Activated T-helper 1 cell treated with anti-CD3 and anti-CD28 coated beads, Interleukin-12 subunit alpha, Interleukin-12 subunit beta, Interleukin-2, Interleukin-4 antibody, amounts not matched to agents 30 ng/mL and 10 ng/mL and 1 ng/mL, durations not matched to agents 14 hours and 24 hours and 36 hours (primary cell): ENCODE measurements at regions not wholly inside any gene's neighbourhood (a gene's known extent, or its start where the extent isn't known, plus 50 kb on each side); places are given as distances from the start of the nearest gene placed in this dataset.
"Not testable (repeated sequence)": the region's sequence is repeated elsewhere in the genome, so short reads cannot be mapped to it uniquely, and the experiment has no call there.

Source experiments
- DNase-seq: peaks from one replicate; pipeline ENCODE4 v3.0.0; 2021; ENCODE audit warnings: low spot score
- H3K27ac Mint-ChIP-seq: one replicate; pipeline ENCODE4 v1.8.0; 2021; ENCODE audit warnings: mild to moderate bottlenecking, mixed read lengths
- H3K27me3 Mint-ChIP-seq: one replicate; pipeline ENCODE4 v1.8.0; 2022; ENCODE audit warnings: mild to moderate bottlenecking, moderate library complexity, mixed read lengths; ENCODE audit not compliant: insufficient read depth
- H3K36me3 Mint-ChIP-seq: one replicate; pipeline ENCODE4 v1.8.0; 2021; ENCODE audit warnings: low read depth, mixed read lengths
- H3K4me1 Mint-ChIP-seq: one replicate; pipeline ENCODE4 v1.8.0; 2021; ENCODE audit warnings: low read depth, mixed read lengths
- H3K4me3 Mint-ChIP-seq: one replicate; pipeline ENCODE4 v1.8.0; 2021; ENCODE audit warnings: mild to moderate bottlenecking, moderate library complexity, mixed read lengths
- H3K9me3 Mint-ChIP-seq: one replicate; pipeline ENCODE4 v1.8.0; 2021; ENCODE audit warnings: mixed read lengths
- intact Hi-C: fragments of 100-400 bp; cut with micrococcal nuclease; formaldehyde crosslinking; loops from one replicate; pipeline ENCODE4 v1.15.1; 2024

DNA sequence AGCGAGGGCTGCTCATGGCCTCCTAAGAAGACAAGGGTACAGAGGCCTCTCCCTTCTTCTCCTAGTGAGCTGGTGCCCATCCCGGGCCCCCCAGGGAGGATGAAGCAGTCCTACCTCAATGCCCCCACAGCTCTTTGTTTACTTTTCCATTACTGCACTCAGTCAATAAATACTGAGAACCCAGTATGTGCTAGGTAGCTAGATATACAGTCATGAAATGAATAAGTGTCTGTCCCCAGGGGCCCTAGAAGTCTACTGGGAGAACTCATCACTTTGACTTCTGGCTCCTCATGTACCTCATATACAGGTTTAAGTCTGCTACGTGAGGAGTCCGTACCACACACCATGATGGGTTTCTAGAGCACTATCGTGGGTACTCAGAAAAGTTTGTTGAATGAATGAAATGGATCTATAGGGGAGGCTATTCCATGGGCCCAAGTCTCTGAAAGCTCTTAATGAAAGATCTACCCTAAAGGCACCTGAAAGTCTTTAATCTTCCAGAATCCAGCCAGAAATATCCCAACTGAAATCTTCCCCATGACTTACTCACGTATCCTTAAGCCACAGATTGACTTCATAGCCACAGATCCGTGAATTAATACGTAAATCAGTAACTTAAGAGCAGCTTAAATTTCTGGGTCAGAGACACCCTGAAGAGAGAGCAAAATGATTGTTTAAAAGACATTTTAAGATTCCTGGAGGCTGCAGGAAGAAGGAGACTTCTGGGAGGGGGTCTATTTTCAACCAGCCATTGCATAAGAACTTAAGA lies 51.6 kb upstream of the POMP start:
- Mint-ChIP-seq H3K9me3 (no peaks in the 10 kb centered on the region), H3K27me3 (peaks cover 3% of the 10 kb centered on the region), H3K4me1 (peaks cover 28% of the 10 kb centered on the region), H3K36me3 (peaks cover 2% of the 10 kb centered on the region), H3K27ac (no peak overlapping the region), H3K4me3 (no peak overlapping the region)
- no peak for DNase-seq
- intact Hi-C loops: no loop called here

DNA sequence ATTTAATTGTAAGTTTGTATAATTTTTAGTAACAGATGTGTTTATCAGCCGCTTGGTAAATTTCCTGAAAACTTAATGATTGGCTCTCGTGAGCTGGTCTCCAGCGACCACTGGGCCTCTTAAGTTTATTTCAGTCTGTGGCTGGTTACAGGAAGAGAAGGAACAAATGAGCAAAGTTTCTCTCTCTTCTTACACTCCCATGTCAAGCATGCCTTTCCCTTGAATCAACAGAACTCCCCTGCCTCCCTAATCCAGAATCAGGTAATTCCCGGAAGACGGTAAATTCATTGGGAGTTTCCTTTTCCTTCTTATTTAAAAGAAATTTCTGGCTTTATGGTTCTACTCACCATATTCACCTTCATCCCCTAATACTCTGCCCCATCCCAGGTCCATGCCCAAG lies 52.5 kb upstream of the POMP start:
- H3K27me3 Mint-ChIP-seq: peaks cover 3% of the 10 kb centered on the region
- peaks cover 19% of the 10 kb centered on the region for H3K4me1 Mint-ChIP-seq
- H3K36me3 Mint-ChIP-seq: peaks cover 2% of the 10 kb centered on the region

DNA sequence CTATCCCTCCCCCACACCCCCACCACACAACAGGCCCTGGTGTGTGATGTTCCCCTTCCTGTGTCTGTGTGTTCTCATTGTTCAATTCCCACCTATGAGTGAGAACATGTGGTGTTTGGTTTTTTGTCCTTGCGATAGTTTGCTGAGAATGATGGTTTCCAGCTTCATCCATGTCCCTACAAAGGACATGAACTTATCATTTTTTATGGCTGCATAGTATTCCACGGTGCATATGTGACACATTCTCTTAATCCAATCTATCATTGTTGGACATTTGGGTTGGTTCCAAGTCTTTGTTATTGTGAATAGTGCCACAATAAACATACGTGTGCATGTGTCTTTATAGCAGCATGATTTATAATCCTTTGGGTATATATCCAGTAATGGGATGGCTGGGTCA lies 53.8 kb upstream of the POMP start:
- H3K36me3 Mint-ChIP-seq, H3K4me1 Mint-ChIP-seq, DNase-seq, H3K27ac Mint-ChIP-seq, H3K27me3 Mint-ChIP-seq, H3K9me3 Mint-ChIP-seq, H3K4me3 Mint-ChIP-seq, intact Hi-C loops: not testable (repeated sequence)

More for the DNA sequence above, 52.5 kb upstream of the POMP start:
- Mint-ChIP-seq H3K4me3 (no peak overlapping the region), H3K27ac (no peak overlapping the region), H3K9me3 (no peaks in the 10 kb centered on the region)
- intact Hi-C loops: no loop called here
- DNase-seq: no peak

DNA sequence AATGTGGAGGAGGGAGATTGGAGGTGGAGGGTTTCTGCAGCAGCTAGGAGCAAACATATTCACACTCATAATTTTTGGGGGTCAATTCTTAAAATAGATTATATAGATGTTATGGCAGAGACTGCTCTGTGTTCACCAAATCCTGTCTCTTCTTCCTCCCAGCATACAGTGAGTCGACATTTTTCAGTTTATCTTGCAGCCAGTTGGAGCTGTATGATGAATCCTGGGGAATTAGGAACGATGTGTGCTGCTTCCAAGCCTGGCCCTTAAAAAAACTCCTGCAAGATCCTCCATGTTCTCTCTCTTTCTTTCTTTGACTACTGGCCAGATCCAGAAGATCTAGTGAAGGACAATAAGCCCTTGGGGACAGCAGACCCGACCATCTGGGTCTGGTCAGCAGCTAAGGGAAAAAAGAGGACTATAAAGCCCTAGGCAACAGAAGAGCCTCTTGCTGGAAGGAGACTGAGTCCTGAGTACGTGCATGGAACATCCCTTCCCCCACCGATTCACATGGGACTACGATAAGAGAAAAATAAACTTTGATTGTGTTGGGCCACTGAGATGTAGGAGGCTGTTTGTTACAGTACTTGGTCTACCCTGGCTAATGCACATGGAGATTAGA lies 55.8 kb upstream of the POMP start:
- Mint-ChIP-seq H3K27ac (no peak overlapping the region), H3K4me3 (no peak overlapping the region), H3K9me3 (no peaks in the 10 kb centered on the region), H3K27me3 (peaks cover 3% of the 10 kb centered on the region), H3K36me3 (no peaks in the 10 kb centered on the region), H3K4me1 (no peaks in the 10 kb centered on the region)
- DNase-seq: no peak
- intact Hi-C loops: no loop called here

DNA sequence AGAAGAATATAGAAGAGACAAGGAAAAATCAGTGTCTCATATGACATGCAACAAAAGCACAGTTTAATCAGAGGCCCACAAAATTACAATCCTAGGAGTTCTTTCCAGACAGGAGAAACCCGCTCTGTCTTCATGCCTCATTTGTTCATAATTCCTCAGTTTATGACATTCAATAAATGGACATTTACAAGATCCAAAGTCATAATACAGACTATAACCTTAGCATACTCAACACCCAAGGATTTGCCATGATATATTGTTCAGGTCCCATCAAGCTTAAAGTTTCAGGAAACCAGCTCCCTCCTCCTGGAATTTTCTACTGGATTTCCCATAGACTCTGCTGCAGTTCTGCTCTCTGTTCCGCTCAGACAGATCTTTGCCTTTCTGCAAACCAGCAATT lies 56.4 kb upstream of the POMP start:
- Mint-ChIP-seq H3K4me1 (no peaks in the 10 kb centered on the region), H3K9me3 (no peaks in the 10 kb centered on the region), H3K27ac (no peak overlapping the region), H3K27me3 (peaks cover 3% of the 10 kb centered on the region), H3K4me3 (no peak overlapping the region), H3K36me3 (no peaks in the 10 kb centered on the region)
- intact Hi-C loops: no loop called here
- DNase-seq: no peak

DNA sequence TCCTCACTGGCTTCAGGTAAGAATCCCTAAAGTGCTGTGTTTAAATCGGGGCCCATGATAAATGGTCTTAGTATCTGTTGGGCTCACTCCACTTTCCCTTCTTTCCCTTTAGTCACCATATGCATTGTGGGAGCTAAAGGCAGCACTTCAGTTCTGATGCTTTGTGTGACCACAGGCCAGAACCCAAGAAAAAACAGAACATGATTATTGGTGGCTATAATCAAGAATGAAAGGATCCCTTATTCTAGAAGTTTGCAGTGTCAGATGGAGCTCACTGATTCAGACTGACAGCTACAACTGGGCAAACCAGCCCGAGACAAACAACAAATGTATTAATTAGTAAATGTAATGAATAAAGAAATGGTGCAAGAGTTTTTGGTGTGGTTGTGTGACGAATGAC lies 57.3 kb upstream of the POMP start:
- Mint-ChIP-seq H3K9me3 (no peaks in the 10 kb centered on the region), H3K4me1 (no peaks in the 10 kb centered on the region), H3K27ac (no peak overlapping the region), H3K36me3 (no peaks in the 10 kb centered on the region), H3K27me3 (peaks cover 3% of the 10 kb centered on the region), H3K4me3 (no peak overlapping the region)
- intact Hi-C loops: no loop called here
- no peak for DNase-seq

DNA sequence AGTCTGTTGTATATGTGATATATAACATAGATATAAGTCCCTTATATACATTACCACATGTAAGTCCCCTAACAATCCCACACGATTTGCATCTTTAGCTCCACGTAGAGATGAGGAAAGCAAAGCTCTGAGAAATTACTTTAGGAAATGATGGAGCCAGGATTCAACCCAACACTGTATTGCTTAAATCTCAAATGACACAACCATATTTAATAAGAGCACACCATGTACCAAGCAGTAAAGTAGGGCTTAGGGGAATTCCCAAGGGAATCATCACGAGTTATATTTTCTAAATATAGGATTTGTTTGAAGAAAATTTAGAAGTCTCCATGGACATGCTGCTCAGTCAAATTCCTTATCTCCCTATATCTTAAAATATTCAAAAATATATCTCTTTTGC lies 61.3 kb upstream of the POMP start:
- Mint-ChIP-seq H3K4me3 (no peak overlapping the region), H3K36me3 (no peaks in the 10 kb centered on the region), H3K9me3 (no peaks in the 10 kb centered on the region), H3K27ac (no peak overlapping the region), H3K4me1 (no peaks in the 10 kb centered on the region), H3K27me3 (peaks cover 10% of the 10 kb centered on the region)
- no peak for DNase-seq
- intact Hi-C loops: no loop called here

DNA sequence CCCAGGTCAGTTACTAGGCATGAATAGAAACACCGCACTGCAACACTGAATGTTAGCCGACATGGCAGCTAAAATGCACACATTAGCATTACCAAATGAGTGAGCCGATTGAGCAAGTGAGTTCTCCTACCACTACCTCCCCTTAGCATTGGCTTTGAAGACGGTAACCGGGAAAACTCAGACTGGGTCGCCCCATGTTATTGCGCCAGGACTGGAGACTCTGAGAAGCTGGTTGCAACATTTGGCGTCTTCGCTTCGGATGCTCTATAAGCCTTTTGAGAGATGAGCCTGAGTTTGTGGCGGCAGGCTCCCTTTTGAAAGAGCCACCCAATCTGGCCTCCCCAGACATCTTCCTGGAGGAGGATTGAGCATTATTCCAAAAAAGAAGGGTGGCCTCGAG lies 68.5 kb upstream of the POMP start:
- Mint-ChIP-seq H3K4me3 (no peak overlapping the region), H3K9me3 (no peaks in the 10 kb centered on the region), H3K36me3 (no peaks in the 10 kb centered on the region), H3K27me3 (peaks cover 9% of the 10 kb centered on the region), H3K27ac (no peak overlapping the region), H3K4me1 (peaks cover 3% of the 10 kb centered on the region)
- no peak for DNase-seq
- intact Hi-C loops: no loop called here

DNA sequence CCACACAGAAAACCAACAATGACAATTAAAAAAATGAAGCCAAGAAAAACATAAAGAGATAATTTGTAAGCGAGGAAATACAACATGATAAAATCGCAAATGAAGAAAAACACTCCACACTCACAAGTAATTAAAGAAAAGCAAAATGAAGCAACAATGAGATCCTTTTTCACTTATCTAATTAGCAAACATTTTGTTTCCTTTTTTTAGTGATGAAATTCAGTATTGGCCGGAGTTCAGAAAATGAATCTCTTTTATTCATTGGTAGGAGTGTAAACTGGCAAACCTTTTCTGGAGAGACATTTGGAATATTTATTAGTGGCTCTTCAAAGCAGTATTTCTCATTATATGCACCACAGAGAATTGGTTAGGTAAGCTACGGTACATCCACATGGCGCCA lies 70.6 kb upstream of the POMP start:
- no peak overlapping the region for H3K4me3 Mint-ChIP-seq
- H3K27me3 Mint-ChIP-seq: peaks cover 5% of the 10 kb centered on the region
- H3K36me3 Mint-ChIP-seq: no peaks in the 10 kb centered on the region
- intact Hi-C loops: no loop called here
- peaks cover 10% of the 10 kb centered on the region for H3K4me1 Mint-ChIP-seq
- DNase-seq: no peak
- H3K9me3 Mint-ChIP-seq: no peaks in the 10 kb centered on the region
- H3K27ac Mint-ChIP-seq: no peak overlapping the region

DNA sequence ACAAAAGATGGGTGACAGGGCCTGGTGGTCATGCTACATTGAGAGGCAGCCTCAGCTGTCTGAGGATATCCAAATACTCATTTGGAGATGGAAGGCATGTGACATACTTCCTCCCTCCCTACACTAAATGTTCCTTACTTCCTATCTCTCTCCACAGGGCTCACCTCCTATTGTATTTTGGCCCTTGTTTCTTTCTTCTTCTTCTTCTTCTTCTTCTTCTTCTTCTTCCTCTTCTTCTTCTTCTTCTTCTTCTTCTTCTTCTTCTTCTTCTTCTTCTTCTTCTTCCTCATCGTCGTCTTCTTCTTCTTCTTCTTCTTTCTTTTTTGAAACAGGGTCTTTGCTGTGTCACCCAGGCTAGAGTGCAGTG lies 71.8 kb upstream of the POMP start:
- no peak overlapping the region for H3K4me3 Mint-ChIP-seq
- intact Hi-C loops: no loop called here
- DNase-seq: no peak
- H3K9me3 Mint-ChIP-seq: no peaks in the 10 kb centered on the region
- no peak overlapping the region for H3K27ac Mint-ChIP-seq
- H3K36me3 Mint-ChIP-seq: no peaks in the 10 kb centered on the region
- peaks cover 5% of the 10 kb centered on the region for H3K27me3 Mint-ChIP-seq
- H3K4me1 Mint-ChIP-seq: peaks cover 19% of the 10 kb centered on the region

DNA sequence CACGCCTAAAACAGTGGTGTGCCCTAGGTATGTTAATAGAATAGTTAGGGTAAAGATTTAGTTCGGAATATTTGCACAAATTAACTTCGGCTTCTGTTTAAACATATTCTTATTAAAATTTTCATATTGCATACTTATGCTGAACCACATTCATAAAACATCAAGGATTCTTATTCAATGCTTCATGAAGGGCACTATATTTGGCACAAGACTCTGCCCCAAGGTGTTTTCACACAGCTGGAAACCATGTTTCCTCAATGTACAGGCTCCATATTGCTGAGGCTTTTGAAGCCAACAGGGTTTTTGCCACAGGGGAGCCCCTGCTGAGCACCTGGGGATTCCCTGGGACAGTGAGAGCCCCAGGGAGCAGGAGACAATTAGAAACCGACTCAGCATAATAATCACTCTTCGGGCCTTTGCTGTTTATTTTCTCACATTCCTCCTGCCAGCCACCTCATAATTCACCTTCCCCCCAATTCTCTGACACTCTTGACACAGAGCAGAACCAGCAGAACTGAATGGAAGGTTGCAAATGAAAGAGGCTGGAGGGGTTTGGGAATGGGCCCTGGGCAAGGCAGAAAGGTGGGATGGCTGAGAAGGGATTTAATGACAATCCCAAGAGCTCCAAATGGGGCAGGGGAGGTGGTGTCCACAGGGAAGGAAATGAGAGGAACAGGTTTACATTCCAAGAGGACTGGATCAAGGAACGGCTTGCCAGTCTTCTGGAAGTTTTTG lies 72.3 kb upstream of the POMP start:
- DNase-seq: no peak
- peaks cover 5% of the 10 kb centered on the region for H3K27me3 Mint-ChIP-seq
- no peak overlapping the region for H3K4me3 Mint-ChIP-seq
- no peak overlapping the region for H3K27ac Mint-ChIP-seq
- no peaks in the 10 kb centered on the region for H3K36me3 Mint-ChIP-seq
- intact Hi-C loops: no loop called here
- peaks cover 19% of the 10 kb centered on the region for H3K4me1 Mint-ChIP-seq
- no peaks in the 10 kb centered on the region for H3K9me3 Mint-ChIP-seq

DNA sequence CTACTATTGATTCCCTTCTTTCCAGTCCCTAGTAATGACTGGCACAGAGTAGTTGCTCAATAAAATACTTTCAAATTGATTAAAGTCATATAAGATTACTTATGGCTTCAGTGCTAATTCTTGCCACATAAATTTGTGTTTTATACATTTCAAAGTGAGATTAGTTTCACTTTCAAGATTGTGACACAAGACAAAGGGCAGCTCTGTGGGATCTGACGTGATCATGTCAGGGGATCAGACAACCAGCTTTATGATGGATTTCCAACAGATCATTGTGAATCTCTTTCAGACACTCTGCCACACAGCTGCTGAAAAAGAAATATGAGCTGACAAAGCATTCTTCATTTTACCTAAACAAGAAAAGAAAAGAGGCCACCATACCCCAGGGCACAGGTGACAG lies 73.4 kb upstream of the POMP start:
- intact Hi-C loops: no loop called here
- Mint-ChIP-seq H3K4me1 (peaks cover 19% of the 10 kb centered on the region), H3K9me3 (no peaks in the 10 kb centered on the region), H3K27me3 (peaks cover 5% of the 10 kb centered on the region), H3K36me3 (no peaks in the 10 kb centered on the region), H3K27ac (no peak overlapping the region), H3K4me3 (no peak overlapping the region)
- no peak for DNase-seq

DNA sequence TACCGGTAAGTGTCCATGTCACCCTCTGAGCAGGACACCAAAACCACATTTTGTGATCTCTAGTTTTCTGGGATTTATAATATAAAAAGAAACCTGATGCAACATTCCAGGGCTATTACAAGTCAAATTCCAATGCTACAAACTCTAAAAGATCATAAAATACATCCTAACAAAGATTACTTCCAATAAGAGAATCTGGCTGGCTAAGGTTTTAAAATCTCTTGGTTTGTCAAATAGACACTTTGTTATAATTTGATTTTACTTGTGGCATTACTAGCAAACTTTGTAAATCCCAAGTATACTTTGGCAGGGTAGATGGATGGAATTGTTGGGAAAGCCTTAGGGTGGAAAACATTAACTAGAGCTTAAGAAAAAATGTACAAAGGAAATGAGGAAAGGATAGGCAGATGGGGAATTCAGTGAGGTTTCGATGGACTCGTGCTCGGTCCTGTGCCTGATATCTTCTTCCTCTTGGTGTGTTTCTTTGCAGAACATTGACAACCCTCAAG lies 74.0 kb upstream of the POMP start:
- DNase-seq: no peak
- no peaks in the 10 kb centered on the region for H3K9me3 Mint-ChIP-seq
- H3K27me3 Mint-ChIP-seq: peaks cover 5% of the 10 kb centered on the region
- intact Hi-C loops: no loop called here
- no peak overlapping the region for H3K4me3 Mint-ChIP-seq
- H3K4me1 Mint-ChIP-seq: peaks cover 19% of the 10 kb centered on the region
- no peak overlapping the region for H3K27ac Mint-ChIP-seq
- no peaks in the 10 kb centered on the region for H3K36me3 Mint-ChIP-seq
